HCT116 (cell line): ENCODE measurements at regions not wholly inside any gene's neighbourhood (a gene's known extent, or its start where the extent isn't known, plus 50 kb on each side); places are given as distances from the start of the nearest gene placed in this dataset.

ENCODE experiments used
- ATAC-seq: fragments of 200-7000 bp; cut with Tn5 transposase; 2 replicates; pipeline ENCODE4 v1.9.1; 2020; ENCODE audit warnings: mild to moderate bottlenecking, moderate library complexity
- BruUV-seq: library from RNA; stranded (reverse); fragments of 400-500 nt; replicated peaks from 2 replicates; lab custom pipeline; 2021; lab: Mats Ljungman, UMichigan
- CTCF ChIA-PET: fragments of 300-600 bp; sonication (Branson Sonifier 250); formaldehyde crosslinking; loops from one replicate; lab custom pipeline; 2021; ENCODE audit warnings: antibody characterized with exemption; lab: Charles Lee
- POLR2A ChIA-PET: fragments of 300-600, 350-600 bp; sonication (Branson Sonifier 250); formaldehyde crosslinking; loops from one replicate; lab custom pipeline; 2021; ENCODE audit warnings: antibody characterized with exemption; lab: Charles Lee
- RAD21 ChIA-PET, 2 experiments: fragments of 300-600 bp; sonication (Branson Sonifier 250); formaldehyde crosslinking; loops; one replicate each; lab custom pipeline; 2023; ENCODE audit warnings: low total read pairs in 2 of 2; ENCODE audit not compliant: uncharacterized antibody in 2 of 2, unreplicated experiment in 2 of 2, low non-redundant PET in 1 of 2; lab: Charles Lee
- DNase-seq: peaks from one replicate; pipeline ENCODE4 v3.0.0-alpha.2; 2010; ENCODE audit warnings: low read depth, low spot score
- H2AFZ ChIP-seq: fragments of 200-600 bp; shearing (Covaris generic), sonication (generic); 2 replicates; pipeline ENCODE4 v1.6.1; 2017; ENCODE audit warnings: low read depth, mixed run types, mixed read lengths, antibody characterized with exemption, low read length; ENCODE audit not compliant: poor library complexity, severe bottlenecking
- H3K27ac ChIP-seq: 2 replicates; pipeline ENCODE4 v1.5.1; 2012; ENCODE audit warnings: low read depth, low read length
- H3K27me3 ChIP-seq: fragments of 200-600 bp; sonication (generic); 2 replicates; pipeline ENCODE4 v1.6.1; 2016; ENCODE audit warnings: mixed run types, low read length, mixed read lengths; ENCODE audit not compliant: insufficient read depth
- H3K36me3 ChIP-seq, 2 experiments: fragments of 200-500 bp in 1 of 2; fragments of 200-600 bp in 1 of 2; sonication (Bioruptor generic) in 1 of 2; sonication (generic) in 1 of 2; 2 replicates each; pipeline versions ENCODE4 v1.5.1 to v1.6.1; 2014 to 2016; ENCODE audit warnings: low read length in 2 of 2, inconsistent platforms in 1 of 2, mixed read lengths in 1 of 2, mixed run types in 1 of 2; ENCODE audit not compliant: insufficient read depth in 2 of 2, control insufficient read depth in 1 of 2
- H3K4me1 ChIP-seq, 2 experiments: fragments of 200-600 bp in 1 of 2; sonication (generic) in 1 of 2; 2 replicates each; pipeline versions ENCODE4 v1.5.1 to v1.6.1; 2012 to 2017; ENCODE audit warnings: low read length in 2 of 2, inconsistent platforms in 1 of 2, mild to moderate bottlenecking in 1 of 2, mixed read lengths in 1 of 2, mixed run types in 1 of 2, moderate library complexity in 1 of 2; ENCODE audit not compliant: insufficient read depth in 2 of 2, control insufficient read depth in 1 of 2
- H3K4me2 ChIP-seq: fragments of 200-600 bp; sonication (generic); 2 replicates; pipeline ENCODE4 v1.6.1; 2017; ENCODE audit warnings: mixed run types, low read length, mixed read lengths
- H3K4me3 ChIP-seq, 2 experiments: fragments of 200-600 bp in 1 of 2; sonication (generic) in 1 of 2; replicated peaks in 1 of 2; 2 replicates each; pipeline ENCODE4 v1.5.1; 2011 to 2016; ENCODE audit warnings: low read length in 2 of 2, control low read depth in 1 of 2, low read depth in 1 of 2, mild to moderate bottlenecking in 1 of 2, mixed read lengths in 1 of 2, mixed run types in 1 of 2
- H3K79me2 ChIP-seq: fragments of 200-600 bp; sonication (generic); 2 replicates; pipeline ENCODE4 v1.6.1; 2017; ENCODE audit warnings: mild to moderate bottlenecking, mixed run types, low read length, moderate library complexity, mixed read lengths; ENCODE audit not compliant: insufficient read depth
- H3K9ac ChIP-seq: fragments of 200-600 bp; sonication (generic); 2 replicates; pipeline ENCODE4 v1.6.1; 2016; ENCODE audit warnings: low read length, mixed read lengths
- H3K9me2 ChIP-seq: fragments of 200-600 bp; sonication (generic), shearing (Covaris generic); 2 replicates; pipeline ENCODE4 v1.6.1; 2017; ENCODE audit warnings: mixed run types, mild to moderate bottlenecking, moderate library complexity; ENCODE audit not compliant: insufficient read depth
- H3K9me3 ChIP-seq, 2 experiments: fragments of 200-500 bp in 1 of 2; fragments of 200-600 bp in 1 of 2; sonication (Bioruptor generic) in 1 of 2; sonication (generic) in 1 of 2; 2 replicates each; pipeline ENCODE4 v1.6.1; 2014 to 2017; ENCODE audit warnings: low read length in 2 of 2, mixed read lengths in 2 of 2, inconsistent platforms in 1 of 2, low read depth in 1 of 2, mild to moderate bottlenecking in 1 of 2, mixed run types in 1 of 2, moderate library complexity in 1 of 2; ENCODE audit not compliant: control insufficient read depth in 1 of 2, insufficient read depth in 1 of 2
- H4K20me1 ChIP-seq: fragments of 200-600 bp; sonication (generic), shearing (Covaris generic); 2 replicates; pipeline ENCODE4 v1.6.1; 2017; ENCODE audit warnings: mixed run types, mild to moderate bottlenecking, moderate library complexity; ENCODE audit not compliant: insufficient read depth
- ATF3 ChIP-seq: IDR thresholded peaks from 2 replicates; pipeline ENCODE4 v1.6.1; 2012
- CBX3 ChIP-seq: IDR thresholded peaks from 2 replicates; pipeline ENCODE4 v1.6.1; 2012; ENCODE audit warnings: low read depth
- CEBPB ChIP-seq: IDR thresholded peaks from 2 replicates; pipeline ENCODE4 v1.6.1; 2012; ENCODE audit warnings: low read depth
- EGR1 ChIP-seq: IDR thresholded peaks from 2 replicates; pipeline ENCODE4 v1.6.1; 2012; ENCODE audit warnings: low read depth
- ELF1 ChIP-seq: IDR thresholded peaks from 2 replicates; pipeline ENCODE4 v1.6.1; 2012; ENCODE audit warnings: low read depth, borderline replicate concordance
- EZH2 ChIP-seq: fragments of 200-600 bp; sonication (generic); IDR thresholded peaks from 2 replicates; pipeline ENCODE4 v1.6.1; 2017; ENCODE audit warnings: antibody characterized with exemption, mixed run types
- EZH2phosphoT487 ChIP-seq: fragments of 200-600 bp; IDR thresholded peaks from 2 replicates; pipeline ENCODE4 v1.6.1; 2018; ENCODE audit warnings: antibody characterized with exemption, borderline replicate concordance
- FOSL1 ChIP-seq: IDR thresholded peaks from 2 replicates; pipeline ENCODE4 v1.6.1; 2012; ENCODE audit warnings: low read depth
- POLR2A ChIP-seq: IDR thresholded peaks from 2 replicates; pipeline ENCODE4 v1.7.0; 2011; ENCODE audit warnings: borderline replicate concordance; ENCODE audit not compliant: insufficient read depth, insufficient read length; ENCODE audit errors: extremely low read depth
- POLR2AphosphoS5 ChIP-seq: IDR thresholded peaks from 2 replicates; pipeline ENCODE4 v1.6.1; 2011; ENCODE audit warnings: mild to moderate bottlenecking, low read depth, low read length, moderate library complexity
- RAD21 ChIP-seq: IDR thresholded peaks from 2 replicates; pipeline ENCODE4 v1.6.1; 2012; ENCODE audit warnings: low read depth, mild to moderate bottlenecking
- SIN3A ChIP-seq: IDR thresholded peaks from 2 replicates; pipeline ENCODE4 v1.6.1; 2012; ENCODE audit warnings: low read depth
- TCF7L2 ChIP-seq: IDR thresholded peaks from 2 replicates; pipeline ENCODE4 v1.7.0; 2011; ENCODE audit warnings: borderline replicate concordance, inconsistent platforms; ENCODE audit not compliant: insufficient read depth, insufficient read length; ENCODE audit errors: extremely low read depth
- YY1 ChIP-seq: IDR thresholded peaks from 2 replicates; pipeline ENCODE4 v1.6.1; 2011; ENCODE audit warnings: low read length, low read depth, moderate library complexity, mild to moderate bottlenecking; ENCODE audit not compliant: insufficient replicate concordance; ENCODE audit errors: extremely low read depth
- ZFX ChIP-seq: fragments of 450-650 bp; IDR thresholded peaks from 2 replicates; pipeline ENCODE4 v1.6.1; 2017
- ZNF274 ChIP-seq: fragments of 200-500 bp; sonication (Bioruptor generic); IDR thresholded peaks from 2 replicates; pipeline ENCODE4 v1.6.1; 2014; ENCODE audit warnings: mild to moderate bottlenecking, low read depth, low read length, inconsistent platforms
- intact Hi-C: fragments of 100-400 bp; cut with micrococcal nuclease; formaldehyde crosslinking; loops from 2 replicates; pipeline ENCODE4 v1.10.0; 2022
- TF ChIP-seq, protein P1 (sequence below): IDR thresholded peaks from 2 replicates; pipeline ENCODE4 v1.6.1; 2011; ENCODE audit warnings: mild to moderate bottlenecking, low read length, moderate library complexity; ENCODE audit not compliant: insufficient replicate concordance; ENCODE audit errors: extremely low read depth
- TF ChIP-seq, protein P2 (sequence below): IDR thresholded peaks from 2 replicates; pipeline ENCODE4 v1.6.1; 2012

GRCh38 chr18:78511666-78512601 lies 467.7 kb upstream of the SALL3 start:
- no peak for ATAC-seq
- Histone ChIP-seq H2AFZ (no peak overlapping the region), H3K4me3 (no peak overlapping the region), H3K9me3 (peaks cover 0 to 20% of the 10 kb centered on the region in 2 experiments; a peak in 2 of 4 replicates), H4K20me1 (no peaks in the 10 kb centered on the region), H3K4me1 (no peaks in the 10 kb centered on the region), H3K79me2 (no peaks in the 10 kb centered on the region), H3K4me2 (no peak overlapping the region), H3K27ac (no peak overlapping the region), H3K27me3 (no peaks in the 10 kb centered on the region), H3K9ac (no peak overlapping the region), H3K36me3 (no peaks in the 10 kb centered on the region), H3K9me2 (no peaks in the 10 kb centered on the region)
- BruUV-seq: no TSS peak
- TF ChIP-seq ELF1: no peak
- TF ChIP-seq ATF3: no peak
- no peak for TF ChIP-seq EGR1
- no peak for TF ChIP-seq CEBPB
- no peak for TF ChIP-seq EZH2phosphoT487
- no peak for TF ChIP-seq EZH2
- no peak for TF ChIP-seq FOSL1
- TF ChIP-seq TCF7L2: no peak
- no peak for TF ChIP-seq SIN3A
- no peak for TF ChIP-seq POLR2AphosphoS5
- TF ChIP-seq YY1: no peak
- no peak for TF ChIP-seq POLR2A
- TF ChIP-seq ZNF274: no peak
- no peak for TF ChIP-seq RAD21
- no peak for TF ChIP-seq ZFX
- TF ChIP-seq, protein P1, sequence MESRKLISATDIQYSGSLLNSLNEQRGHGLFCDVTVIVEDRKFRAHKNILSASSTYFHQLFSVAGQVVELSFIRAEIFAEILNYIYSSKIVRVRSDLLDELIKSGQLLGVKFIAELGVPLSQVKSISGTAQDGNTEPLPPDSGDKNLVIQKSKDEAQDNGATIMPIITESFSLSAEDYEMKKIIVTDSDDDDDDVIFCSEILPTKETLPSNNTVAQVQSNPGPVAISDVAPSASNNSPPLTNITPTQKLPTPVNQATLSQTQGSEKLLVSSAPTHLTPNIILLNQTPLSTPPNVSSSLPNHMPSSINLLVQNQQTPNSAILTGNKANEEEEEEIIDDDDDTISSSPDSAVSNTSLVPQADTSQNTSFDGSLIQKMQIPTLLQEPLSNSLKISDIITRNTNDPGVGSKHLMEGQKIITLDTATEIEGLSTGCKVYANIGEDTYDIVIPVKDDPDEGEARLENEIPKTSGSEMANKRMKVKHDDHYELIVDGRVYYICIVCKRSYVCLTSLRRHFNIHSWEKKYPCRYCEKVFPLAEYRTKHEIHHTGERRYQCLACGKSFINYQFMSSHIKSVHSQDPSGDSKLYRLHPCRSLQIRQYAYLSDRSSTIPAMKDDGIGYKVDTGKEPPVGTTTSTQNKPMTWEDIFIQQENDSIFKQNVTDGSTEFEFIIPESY: no peak
- TF ChIP-seq, protein P2, sequence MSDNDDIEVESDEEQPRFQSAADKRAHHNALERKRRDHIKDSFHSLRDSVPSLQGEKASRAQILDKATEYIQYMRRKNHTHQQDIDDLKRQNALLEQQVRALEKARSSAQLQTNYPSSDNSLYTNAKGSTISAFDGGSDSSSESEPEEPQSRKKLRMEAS: no peak
- TF ChIP-seq CBX3: no peak
- POLR2A ChIA-PET: no interaction called here
- no peak for DNase-seq
- CTCF ChIA-PET: no interaction called here
- intact Hi-C loops: no loop called here
- RAD21 ChIA-PET: no interaction called here
